ENCODE measurements at regions not wholly inside any gene's neighbourhood (a gene's known extent, or its start where the extent isn't known, plus 50 kb on each side); places are given as distances from the start of the nearest gene placed in this dataset.

GRCh38 chr22:33971561-33971961 lies 51.3 kb upstream of the LARGE1 start:
- TF ChIP-seq EZH2 (IDR thresholded peaks at IDR 0.05) (no peak), POLR2AphosphoS5 (IDR thresholded peaks at IDR 0.05; ENCODE audit: borderline replicate concordance, low read depth, low read length) (no peak)

All from SK-N-MC (cell line).